Loucy (cell line): ENCODE measurements at regions not wholly inside any gene's neighbourhood (a gene's known extent, or its start where the extent isn't known, plus 50 kb on each side); places are given as distances from the start of the nearest gene placed in this dataset.

Source experiments
- H2AFZ ChIP-seq: fragments of 200-600 bp; sonication (generic); 2 replicates; pipeline ENCODE4 v1.6.0; 2016; ENCODE audit warnings: antibody characterized with exemption, mild to moderate bottlenecking, low read length, moderate library complexity
- H3F3A ChIP-seq: fragments of 200-600 bp; 2 replicates; pipeline ENCODE4 v1.6.0; 2016; ENCODE audit warnings: antibody characterized with exemption, low read depth, mild to moderate bottlenecking
- H3K27me3 ChIP-seq: fragments of 200-600 bp; sonication (generic); 2 replicates; pipeline ENCODE4 v1.6.1; 2014; ENCODE audit warnings: low read length, mild to moderate bottlenecking; ENCODE audit not compliant: insufficient read depth, poor library complexity, severe bottlenecking
- H3K36me3 ChIP-seq: fragments of 200-600 bp; sonication (generic); 2 replicates; pipeline ENCODE4 v1.6.1; 2016; ENCODE audit warnings: low read length; ENCODE audit not compliant: insufficient read depth
- H3K4me1 ChIP-seq: fragments of 200-600 bp; sonication (generic); 2 replicates; pipeline ENCODE4 v1.5.1; 2014; ENCODE audit warnings: low read length, mild to moderate bottlenecking; ENCODE audit not compliant: insufficient read depth, poor library complexity, severe bottlenecking
- H3K4me2 ChIP-seq: fragments of 200-600 bp; sonication (generic); 2 replicates; pipeline ENCODE4 v1.6.0; 2014; ENCODE audit warnings: antibody characterized with exemption, low read length, low read depth, mild to moderate bottlenecking; ENCODE audit not compliant: poor library complexity, severe bottlenecking
- H3K4me3 ChIP-seq: fragments of 200-600 bp; sonication (generic); 2 replicates; pipeline ENCODE4 v1.5.1; 2014; ENCODE audit warnings: low read length, mild to moderate bottlenecking, mixed read lengths; ENCODE audit not compliant: poor library complexity, severe bottlenecking
- H3K79me2 ChIP-seq: fragments of 200-600 bp; sonication (generic); 2 replicates; pipeline ENCODE4 v1.6.1; 2014; ENCODE audit warnings: low read length; ENCODE audit not compliant: insufficient read depth
- H3K9ac ChIP-seq: fragments of 200-600 bp; sonication (generic); 2 replicates; pipeline ENCODE4 v1.6.0; 2014; ENCODE audit warnings: mild to moderate bottlenecking, low read depth, low read length, moderate library complexity; ENCODE audit not compliant: poor library complexity, severe bottlenecking
- H3K9me2 ChIP-seq: fragments of 200-600 bp; sonication (generic); replicated peaks from 2 replicates; pipeline ENCODE4 v1.6.1; 2016; ENCODE audit warnings: low read depth, low read length, mixed read lengths
- H3K9me3 ChIP-seq: fragments of 200-600 bp; sonication (generic); 2 replicates; pipeline ENCODE4 v1.6.1; 2014; ENCODE audit warnings: mild to moderate bottlenecking, antibody characterized with exemption, low read length, low read depth; ENCODE audit not compliant: insufficient read depth
- H4K20me1 ChIP-seq: fragments of 200-600 bp; sonication (generic); 2 replicates; pipeline ENCODE4 v1.6.0; 2014; ENCODE audit warnings: antibody characterized with exemption, low read length, mild to moderate bottlenecking; ENCODE audit not compliant: insufficient read depth, poor library complexity, severe bottlenecking
- CTCF ChIP-seq: fragments of 200-600 bp; sonication (generic); conservative IDR thresholded peaks from 2 replicates; pipeline ENCODE4 v1.5.1; 2014; ENCODE audit warnings: mild to moderate bottlenecking, antibody characterized with exemption, low read length
- EZH2phosphoT487 ChIP-seq: fragments of 200-600 bp; IDR thresholded peaks from 2 replicates; pipeline ENCODE4 v1.6.1; 2018; ENCODE audit warnings: antibody characterized with exemption, mild to moderate bottlenecking, moderate library complexity, borderline replicate concordance

- no peak overlapping the region for H3K4me3 ChIP-seq
- TF ChIP-seq EZH2phosphoT487, result no peak
- TF ChIP-seq CTCF, result no peak
- H2AFZ ChIP-seq, result no peak overlapping the region
- no peaks in the 10 kb centered on the region for H3K9me2 ChIP-seq
- no peaks in the 10 kb centered on the region for H4K20me1 ChIP-seq
- H3K79me2 ChIP-seq, result no peaks in the 10 kb centered on the region
- H3K36me3 ChIP-seq, result no peaks in the 10 kb centered on the region
- H3K27me3 ChIP-seq, result no peaks in the 10 kb centered on the region
- H3K4me2 ChIP-seq, result peak overlapping the region; percentile 15
- H3K4me1 ChIP-seq, result peaks cover 4% of the 10 kb centered on the region
- H3F3A ChIP-seq, result no peaks in the 10 kb centered on the region
- H3K9me3 ChIP-seq, result no peaks in the 10 kb centered on the region
- no peak overlapping the region for H3K9ac ChIP-seq
Measured at GRCh38 chr16:61146429-61146828, 889.8 kb downstream of the CDH8 start.

GRCh38 chr16:61131447-61131846 is 904.8 kb downstream of the CDH8 start:
- Histone ChIP-seq H3K79me2 (no peaks in the 10 kb centered on the region), H3K4me2 (no peak overlapping the region)

GRCh38 chr16:61128545-61129323 is 907.5 kb downstream of the CDH8 start:
- Histone ChIP-seq H3K79me2 (no peaks in the 10 kb centered on the region), H3F3A (no peaks in the 10 kb centered on the region), H3K4me2 (no peak overlapping the region), H3K9me2 (no peaks in the 10 kb centered on the region), H4K20me1 (no peaks in the 10 kb centered on the region), H2AFZ (no peak overlapping the region), H3K36me3 (no peaks in the 10 kb centered on the region), H3K4me1 (no peaks in the 10 kb centered on the region), H3K4me3 (no peak overlapping the region), H3K9me3 (no peaks in the 10 kb centered on the region), H3K27me3 (no peaks in the 10 kb centered on the region), H3K9ac (no peak overlapping the region)
- no peak for TF ChIP-seq CTCF
- TF ChIP-seq EZH2phosphoT487, result no peak

More at GRCh38 chr16:61131447-61131846, 904.8 kb downstream of the CDH8 start:
- Histone ChIP-seq H3K4me1 (no peaks in the 10 kb centered on the region), H3K36me3 (no peaks in the 10 kb centered on the region), H3K27me3 (no peaks in the 10 kb centered on the region), H4K20me1 (no peaks in the 10 kb centered on the region), H3F3A (no peaks in the 10 kb centered on the region), H2AFZ (no peak overlapping the region), H3K9me2 (no peaks in the 10 kb centered on the region), H3K9ac (no peak overlapping the region), H3K9me3 (no peaks in the 10 kb centered on the region), H3K4me3 (no peak overlapping the region)
- TF ChIP-seq CTCF (no peak), EZH2phosphoT487 (no peak)
